H9 (cell line): ENCODE measurements at regions not wholly inside any gene's neighbourhood (a gene's known extent, or its start where the extent isn't known, plus 50 kb on each side); places are given as distances from the start of the nearest gene placed in this dataset.

ENCODE experiments used
- DNase-seq: peaks from one replicate; pipeline ENCODE4 v3.0.0-alpha.2; 2017
- H2AFZ ChIP-seq: one replicate; pipeline ENCODE4 v1.6.1; 2013; ENCODE audit warnings: mild to moderate bottlenecking, low read length, control low read depth, moderate library complexity
- H2AK5ac ChIP-seq: 2 replicates; pipeline ENCODE4 v1.6.1; 2013; ENCODE audit warnings: low read length, control low read depth, mixed read lengths; ENCODE audit not compliant: insufficient read length
- H2BK120ac ChIP-seq: one replicate; pipeline ENCODE4 v1.6.1; 2013; ENCODE audit warnings: low read depth, mild to moderate bottlenecking, low read length, control low read depth, inconsistent platforms; ENCODE audit not compliant: poor library complexity, severe bottlenecking
- H2BK12ac ChIP-seq: 2 replicates; pipeline ENCODE4 v1.6.1; 2013; ENCODE audit warnings: low read length, control low read depth, mixed read lengths, low read depth; ENCODE audit not compliant: insufficient read length
- H2BK15ac ChIP-seq: 2 replicates; pipeline ENCODE4 v1.6.1; 2013; ENCODE audit warnings: low read depth, low read length, control low read depth
- H2BK20ac ChIP-seq: one replicate; pipeline ENCODE4 v1.6.1; 2013; ENCODE audit warnings: low read depth, mild to moderate bottlenecking, low read length, control low read depth, inconsistent platforms; ENCODE audit not compliant: poor library complexity, severe bottlenecking
- H2BK5ac ChIP-seq: 2 replicates; pipeline ENCODE4 v1.6.1; 2013; ENCODE audit warnings: low read length, control low read depth, mixed read lengths; ENCODE audit not compliant: insufficient read length
- H3K14ac ChIP-seq: 2 replicates; pipeline ENCODE4 v1.6.1; 2013; ENCODE audit warnings: low read length, control low read depth; ENCODE audit not compliant: insufficient read depth
- H3K18ac ChIP-seq: 2 replicates; pipeline ENCODE4 v1.6.1; 2013; ENCODE audit warnings: low read depth, mild to moderate bottlenecking, mixed read lengths, low read length, control low read depth; ENCODE audit not compliant: insufficient read length
- H3K23ac ChIP-seq: 2 replicates; pipeline ENCODE4 v1.6.1; 2013; ENCODE audit warnings: low read length, control low read depth, mixed read lengths, low read depth; ENCODE audit not compliant: insufficient read length
- H3K23me2 ChIP-seq: 2 replicates; pipeline ENCODE4 v1.6.1; 2013; ENCODE audit warnings: low read depth, mild to moderate bottlenecking, mixed read lengths, low read length, control low read depth; ENCODE audit not compliant: insufficient read length, poor library complexity, severe bottlenecking
- H3K27ac ChIP-seq: 2 replicates; pipeline ENCODE4 v1.5.1; 2013; ENCODE audit warnings: low read length, control low read depth, mixed read lengths, low read depth; ENCODE audit not compliant: insufficient read length
- H3K27me3 ChIP-seq: 2 replicates; pipeline ENCODE4 v1.6.1; 2013; ENCODE audit warnings: low read length, control low read depth, inconsistent platforms; ENCODE audit not compliant: insufficient read depth
- H3K4ac ChIP-seq: 2 replicates; pipeline ENCODE4 v1.6.1; 2013; ENCODE audit warnings: low read depth, mild to moderate bottlenecking, control low read depth, inconsistent platforms, low read length, moderate library complexity
- H3K4me1 ChIP-seq: 2 replicates; pipeline ENCODE4 v1.6.1; 2013; ENCODE audit warnings: low read length, control low read depth, inconsistent platforms; ENCODE audit not compliant: insufficient read depth
- H3K4me2 ChIP-seq: 2 replicates; pipeline ENCODE4 v1.6.1; 2013; ENCODE audit warnings: low read length, control low read depth, mixed read lengths; ENCODE audit not compliant: insufficient read length, insufficient read depth
- H3K56ac ChIP-seq: 2 replicates; pipeline ENCODE4 v1.6.1; 2013; ENCODE audit warnings: low read depth, mild to moderate bottlenecking, mixed read lengths, low read length, control low read depth; ENCODE audit not compliant: insufficient read length
- H3K79me1 ChIP-seq: 2 replicates; pipeline ENCODE4 v1.6.1; 2013; ENCODE audit warnings: low read depth, mild to moderate bottlenecking, moderate library complexity, low read length, control low read depth, inconsistent platforms; ENCODE audit not compliant: insufficient read depth, poor library complexity, severe bottlenecking
- H3K79me2 ChIP-seq: 2 replicates; pipeline ENCODE4 v1.6.1; 2013; ENCODE audit warnings: low read length, control low read depth, inconsistent platforms; ENCODE audit not compliant: insufficient read depth
- H3K9ac ChIP-seq: 2 replicates; pipeline ENCODE4 v1.6.1; 2013; ENCODE audit warnings: low read length, control low read depth, mixed read lengths; ENCODE audit not compliant: insufficient read length; ENCODE audit errors: extremely low read depth
- H3K9me3 ChIP-seq: one replicate; pipeline ENCODE4 v1.6.1; 2013; ENCODE audit warnings: low read depth, low read length, inconsistent platforms; ENCODE audit not compliant: control insufficient read depth
- H3T11ph ChIP-seq: one replicate; pipeline ENCODE4 v1.6.1; 2013; ENCODE audit warnings: mild to moderate bottlenecking, low read length, control low read depth, inconsistent platforms
- H4K20me1 ChIP-seq: one replicate; pipeline ENCODE4 v1.6.1; 2013; ENCODE audit not compliant: control insufficient read depth, insufficient read length, insufficient read depth
- H4K5ac ChIP-seq: 2 replicates; pipeline ENCODE4 v1.6.1; 2013; ENCODE audit warnings: low read depth, mild to moderate bottlenecking, mixed read lengths, low read length, control low read depth; ENCODE audit not compliant: insufficient read length
- H4K8ac ChIP-seq: replicated peaks from 2 replicates; pipeline ENCODE4 v1.6.1; 2013; ENCODE audit warnings: low read length, control low read depth, mixed read lengths, low read depth; ENCODE audit not compliant: insufficient read length
- H4K91ac ChIP-seq: 2 replicates; pipeline ENCODE4 v1.6.1; 2013; ENCODE audit warnings: low read depth, mild to moderate bottlenecking, moderate library complexity, mixed read lengths, low read length, control low read depth; ENCODE audit not compliant: insufficient read length
- H3K27ac Mint-ChIP-seq, 3 experiments: 2 replicates in 2 of 3; 3 replicates in 1 of 3; pipeline ENCODE4 v1.8.0; 2020 to 2021; ENCODE audit warnings: mixed read lengths in 3 of 3, mild to moderate bottlenecking in 1 of 3, moderate library complexity in 1 of 3
- H3K27me3 Mint-ChIP-seq: 2 replicates; pipeline ENCODE4 v1.8.0; 2021; ENCODE audit warnings: low read depth, mild to moderate bottlenecking, moderate library complexity, mixed read lengths
- H3K36me3 Mint-ChIP-seq, 3 experiments: 2 replicates in 2 of 3; 3 replicates in 1 of 3; pipeline ENCODE4 v1.8.0; 2020 to 2021; ENCODE audit warnings: low read depth in 3 of 3, mixed read lengths in 3 of 3; ENCODE audit not compliant: insufficient read depth in 1 of 3
- H3K4me1 Mint-ChIP-seq, 2 experiments: 2 replicates each; pipeline ENCODE4 v1.8.0; 2020; ENCODE audit warnings: mixed read lengths in 2 of 2
- H3K4me3 Mint-ChIP-seq, 2 experiments: 2 replicates in 1 of 2; 3 replicates in 1 of 2; pipeline ENCODE4 v1.8.0; 2020 to 2021; ENCODE audit warnings: mild to moderate bottlenecking in 2 of 2, mixed read lengths in 2 of 2, moderate library complexity in 1 of 2
- H3K9me3 Mint-ChIP-seq, 2 experiments: 2 replicates in 1 of 2; 3 replicates in 1 of 2; pipeline ENCODE4 v1.8.0; 2020; ENCODE audit warnings: mild to moderate bottlenecking in 2 of 2, mixed read lengths in 2 of 2, moderate library complexity in 1 of 2
- WGBS: extraction: QIAGEN DNeasy Blood & Tissue Kit; methylation state at CpG from one replicate; pipeline ENCODE4 v1.1.7; 2013; ENCODE audit warnings: missing lambda C conversion rate, low lambda C conversion rate, mixed read lengths; ENCODE audit not compliant: insufficient read length; ENCODE audit errors: extremely low coverage; 5-methylcytosine and 5-hydroxymethylcytosine counted together
- TF ChIP-seq, protein P1 (sequence below): fragments of 200-600 bp; sonication (generic); conservative IDR thresholded peaks from 3 replicates; pipeline ENCODE4 v1.8.0; 2021; ENCODE audit warnings: antibody characterized with exemption, mild to moderate bottlenecking

DNA sequence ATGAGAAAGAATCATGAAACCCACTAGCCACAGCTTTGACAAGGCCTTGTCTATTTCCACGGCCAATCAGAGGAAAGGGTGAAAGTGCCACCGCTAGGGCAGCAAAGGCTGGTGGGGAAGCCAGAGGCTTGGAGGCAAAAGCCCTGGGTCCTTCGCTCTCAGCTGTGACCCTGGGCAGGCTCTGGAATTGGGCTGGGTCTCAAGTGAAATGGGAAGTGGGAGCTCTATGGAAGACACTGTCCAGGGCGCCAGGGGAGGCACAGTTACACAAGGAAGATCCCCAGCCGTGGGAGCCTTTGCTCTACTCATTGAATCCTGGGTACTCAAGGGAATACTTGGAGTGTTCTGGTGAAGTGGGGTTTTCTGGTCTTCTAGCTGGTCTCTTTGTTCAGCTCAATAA is 136.2 kb downstream of the ASB7 start:
- peaks cover 0 to 3% of the 10 kb centered on the region in 2 experiments; a peak in 2 of 4 replicates for H3K4me1 Mint-ChIP-seq
- H2BK15ac ChIP-seq, result no peak overlapping the region
- no peaks in the 10 kb centered on the region for H3K9me3 Mint-ChIP-seq
- WGBS, result no CpG with 5 or more reads among the region's 5 CpGs
- H2AK5ac ChIP-seq, result no peak overlapping the region
- H3K4me1 ChIP-seq, result no peaks in the 10 kb centered on the region
- no peak overlapping the region for H3K14ac ChIP-seq
- no peak overlapping the region for H3K4me3 Mint-ChIP-seq
- H3K79me2 ChIP-seq, result no peaks in the 10 kb centered on the region
- H3K36me3 Mint-ChIP-seq, result no peaks in the 10 kb centered on the region
- H3K23me2 ChIP-seq, result no peaks in the 10 kb centered on the region
- no peak overlapping the region for H2BK12ac ChIP-seq
- no peak overlapping the region for H2BK120ac ChIP-seq
- no peak overlapping the region for H4K5ac ChIP-seq
- H3K79me1 ChIP-seq, result no peaks in the 10 kb centered on the region
- no peak overlapping the region for H4K8ac ChIP-seq
- no peaks in the 10 kb centered on the region for H3K27me3 ChIP-seq
- no peaks in the 10 kb centered on the region for H3K9me3 ChIP-seq
- H3K27ac Mint-ChIP-seq, result no peak overlapping the region
- no peak overlapping the region for H2AFZ ChIP-seq
- TF ChIP-seq, protein P1, sequence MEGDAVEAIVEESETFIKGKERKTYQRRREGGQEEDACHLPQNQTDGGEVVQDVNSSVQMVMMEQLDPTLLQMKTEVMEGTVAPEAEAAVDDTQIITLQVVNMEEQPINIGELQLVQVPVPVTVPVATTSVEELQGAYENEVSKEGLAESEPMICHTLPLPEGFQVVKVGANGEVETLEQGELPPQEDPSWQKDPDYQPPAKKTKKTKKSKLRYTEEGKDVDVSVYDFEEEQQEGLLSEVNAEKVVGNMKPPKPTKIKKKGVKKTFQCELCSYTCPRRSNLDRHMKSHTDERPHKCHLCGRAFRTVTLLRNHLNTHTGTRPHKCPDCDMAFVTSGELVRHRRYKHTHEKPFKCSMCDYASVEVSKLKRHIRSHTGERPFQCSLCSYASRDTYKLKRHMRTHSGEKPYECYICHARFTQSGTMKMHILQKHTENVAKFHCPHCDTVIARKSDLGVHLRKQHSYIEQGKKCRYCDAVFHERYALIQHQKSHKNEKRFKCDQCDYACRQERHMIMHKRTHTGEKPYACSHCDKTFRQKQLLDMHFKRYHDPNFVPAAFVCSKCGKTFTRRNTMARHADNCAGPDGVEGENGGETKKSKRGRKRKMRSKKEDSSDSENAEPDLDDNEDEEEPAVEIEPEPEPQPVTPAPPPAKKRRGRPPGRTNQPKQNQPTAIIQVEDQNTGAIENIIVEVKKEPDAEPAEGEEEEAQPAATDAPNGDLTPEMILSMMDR, result no peak
- H2BK20ac ChIP-seq, result no peak overlapping the region
- DNase-seq, result no peak
- H3K23ac ChIP-seq, result no peak overlapping the region
- no peak overlapping the region for H3K4me2 ChIP-seq
- no peak overlapping the region for H3K56ac ChIP-seq
- H3T11ph ChIP-seq, result no peak overlapping the region
- no peak overlapping the region for H3K9ac ChIP-seq
- no peak overlapping the region for H3K4ac ChIP-seq
- H3K18ac ChIP-seq, result no peak overlapping the region
- no peaks in the 10 kb centered on the region for H4K20me1 ChIP-seq
- H4K91ac ChIP-seq, result no peak overlapping the region
- no peaks in the 10 kb centered on the region for H3K27me3 Mint-ChIP-seq
- H3K27ac ChIP-seq, result no peak overlapping the region
- H2BK5ac ChIP-seq, result no peak overlapping the region
